Activated naive CD8-positive, alpha-beta T cell (primary cell): ENCODE measurements at regions not wholly inside any gene's neighbourhood (a gene's known extent, or its start where the extent isn't known, plus 50 kb on each side); places are given as distances from the start of the nearest gene placed in this dataset.

Source experiments
- H3K27ac Mint-ChIP-seq: one replicate; pipeline ENCODE4 v1.8.0; 2021; ENCODE audit warnings: mixed read lengths
- H3K27me3 Mint-ChIP-seq: one replicate; pipeline ENCODE4 v1.8.0; 2021; ENCODE audit warnings: mixed read lengths
- H3K36me3 Mint-ChIP-seq: one replicate; pipeline ENCODE4 v1.8.0; 2021; ENCODE audit warnings: mixed read lengths
- H3K4me1 Mint-ChIP-seq: one replicate; pipeline ENCODE4 v1.8.0; 2021; ENCODE audit warnings: low read depth, mixed read lengths
- H3K4me3 Mint-ChIP-seq: one replicate; pipeline ENCODE4 v1.8.0; 2021; ENCODE audit warnings: mild to moderate bottlenecking, mixed read lengths
- H3K9me3 Mint-ChIP-seq: one replicate; pipeline ENCODE4 v1.8.0; 2021; ENCODE audit warnings: low read depth, mixed read lengths

- no peak overlapping the region for H3K27ac Mint-ChIP-seq
- H3K9me3 Mint-ChIP-seq, result no peaks in the 10 kb centered on the region
- H3K36me3 Mint-ChIP-seq, result no peaks in the 10 kb centered on the region
- H3K27me3 Mint-ChIP-seq, result no peaks in the 10 kb centered on the region
- H3K4me3 Mint-ChIP-seq, result no peak overlapping the region
- peaks cover 4% of the 10 kb centered on the region for H3K4me1 Mint-ChIP-seq
Observed at GRCh38 chr4:153127760-153128494, 76.3 kb upstream of the TRIM2 start.

GRCh38 chr4:153131596-153131995 is 72.6 kb upstream of the TRIM2 start:
- no peak overlapping the region for H3K4me3 Mint-ChIP-seq
- H3K36me3 Mint-ChIP-seq, result no peaks in the 10 kb centered on the region
- H3K4me1 Mint-ChIP-seq, result peaks cover 11% of the 10 kb centered on the region

GRCh38 chr4:153137159-153137558 is 67.1 kb upstream of the TRIM2 start:
- H3K27me3 Mint-ChIP-seq, result peaks cover 2% of the 10 kb centered on the region
- no peak overlapping the region for H3K4me3 Mint-ChIP-seq
- H3K9me3 Mint-ChIP-seq, result no peaks in the 10 kb centered on the region
- H3K4me1 Mint-ChIP-seq, result peaks cover 7% of the 10 kb centered on the region
- H3K36me3 Mint-ChIP-seq, result no peaks in the 10 kb centered on the region
- H3K27ac Mint-ChIP-seq, result no peak overlapping the region

More at GRCh38 chr4:153131596-153131995, 72.6 kb upstream of the TRIM2 start:
- Mint-ChIP-seq H3K27ac (no peak overlapping the region), H3K9me3 (no peaks in the 10 kb centered on the region), H3K27me3 (peaks cover 2% of the 10 kb centered on the region)

DNA sequence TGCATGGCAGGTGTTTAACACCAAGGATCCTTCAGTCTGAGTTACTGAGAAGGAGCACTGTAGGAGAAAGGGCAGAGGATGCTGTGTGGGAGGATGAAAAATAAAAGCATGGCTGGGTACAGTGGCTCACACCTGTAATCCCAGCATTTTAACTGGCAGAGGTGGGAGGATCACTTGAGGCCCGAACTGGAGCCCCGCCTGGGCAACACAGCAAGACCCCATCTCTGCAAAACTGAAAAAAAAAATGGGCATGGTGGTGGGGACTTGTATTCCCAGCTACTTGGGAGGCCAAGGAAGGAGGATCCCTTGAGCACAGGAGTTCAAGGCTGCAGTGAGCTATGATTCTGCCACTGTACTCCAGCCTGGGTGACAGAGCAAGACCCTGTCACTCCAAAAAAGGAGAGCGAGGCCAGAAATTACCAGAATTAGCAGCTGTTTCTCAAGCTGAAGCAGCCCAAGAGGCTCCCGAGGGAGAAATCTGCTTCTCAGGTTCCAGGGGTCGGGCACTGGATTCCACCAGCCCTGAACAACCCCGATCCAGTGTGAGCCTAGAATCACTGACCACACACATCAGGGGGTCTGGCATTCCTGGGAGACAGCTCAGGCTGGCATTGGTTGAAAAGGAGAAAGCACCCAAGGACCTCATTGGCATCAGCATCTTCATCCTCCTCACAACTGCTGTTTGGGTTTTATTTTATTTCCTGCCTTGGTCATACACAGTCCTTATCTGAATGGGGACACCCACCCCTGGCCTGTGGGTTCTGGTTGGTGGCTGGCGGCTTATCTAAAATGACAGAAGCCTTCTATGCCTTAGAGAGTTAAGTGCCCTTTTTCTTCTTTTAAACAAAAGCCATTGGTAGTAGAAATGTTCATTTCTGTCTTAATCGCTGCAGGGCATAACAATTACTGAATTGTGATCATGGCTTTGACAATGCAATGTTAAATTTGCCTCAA is 66.3 kb upstream of the TRIM2 start:
- H3K27me3 Mint-ChIP-seq, result peaks cover 2% of the 10 kb centered on the region
- H3K36me3 Mint-ChIP-seq, result no peaks in the 10 kb centered on the region
- H3K4me3 Mint-ChIP-seq, result no peak overlapping the region
- no peaks in the 10 kb centered on the region for H3K9me3 Mint-ChIP-seq
- no peak overlapping the region for H3K27ac Mint-ChIP-seq
- peaks cover 7% of the 10 kb centered on the region for H3K4me1 Mint-ChIP-seq

DNA sequence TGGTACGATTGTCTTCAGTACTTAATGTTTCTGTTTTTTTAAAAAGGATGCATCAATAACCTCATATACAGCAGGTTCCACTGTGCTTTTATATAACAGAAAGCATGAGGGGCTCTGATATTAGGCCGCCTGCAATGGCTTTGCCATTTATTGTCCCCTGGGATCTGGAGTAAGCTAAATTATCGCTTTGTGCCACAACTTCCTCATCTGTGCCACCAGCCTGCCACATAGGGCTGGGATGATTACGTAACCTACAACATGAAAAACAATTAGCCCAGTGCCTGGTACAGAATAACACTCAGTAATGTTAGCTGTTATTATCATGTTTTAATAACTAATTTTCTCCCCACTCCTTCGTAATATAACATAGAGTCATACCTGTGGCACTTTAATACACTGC is 65.5 kb upstream of the TRIM2 start:
- Mint-ChIP-seq H3K4me1 (peaks cover 7% of the 10 kb centered on the region), H3K9me3 (no peaks in the 10 kb centered on the region), H3K27ac (no peak overlapping the region), H3K27me3 (peaks cover 2% of the 10 kb centered on the region), H3K4me3 (no peak overlapping the region), H3K36me3 (no peaks in the 10 kb centered on the region)

DNA sequence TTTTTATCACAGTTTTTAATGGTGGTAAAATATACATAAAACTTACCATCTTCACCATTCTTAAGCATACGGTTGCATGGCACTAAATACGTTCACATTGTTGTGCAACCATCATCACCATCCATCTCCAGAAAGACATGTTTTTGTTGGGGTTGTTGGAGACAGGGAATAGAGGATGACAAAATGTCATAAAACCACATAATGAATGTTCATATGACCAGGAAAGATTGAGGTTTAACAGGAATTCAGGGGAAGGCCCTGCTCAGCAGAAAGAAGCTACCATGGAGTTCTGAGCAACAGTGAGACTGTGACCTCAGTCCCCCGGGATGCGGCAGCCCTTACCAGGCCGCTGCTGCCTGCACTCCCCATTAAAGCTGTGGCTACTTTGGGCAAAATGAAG is 63.9 kb upstream of the TRIM2 start:
- H3K9me3 Mint-ChIP-seq, result no peaks in the 10 kb centered on the region
- H3K27me3 Mint-ChIP-seq, result peaks cover 2% of the 10 kb centered on the region
- no peaks in the 10 kb centered on the region for H3K4me1 Mint-ChIP-seq
- H3K27ac Mint-ChIP-seq, result no peak overlapping the region
- no peaks in the 10 kb centered on the region for H3K36me3 Mint-ChIP-seq
- no peak overlapping the region for H3K4me3 Mint-ChIP-seq

DNA sequence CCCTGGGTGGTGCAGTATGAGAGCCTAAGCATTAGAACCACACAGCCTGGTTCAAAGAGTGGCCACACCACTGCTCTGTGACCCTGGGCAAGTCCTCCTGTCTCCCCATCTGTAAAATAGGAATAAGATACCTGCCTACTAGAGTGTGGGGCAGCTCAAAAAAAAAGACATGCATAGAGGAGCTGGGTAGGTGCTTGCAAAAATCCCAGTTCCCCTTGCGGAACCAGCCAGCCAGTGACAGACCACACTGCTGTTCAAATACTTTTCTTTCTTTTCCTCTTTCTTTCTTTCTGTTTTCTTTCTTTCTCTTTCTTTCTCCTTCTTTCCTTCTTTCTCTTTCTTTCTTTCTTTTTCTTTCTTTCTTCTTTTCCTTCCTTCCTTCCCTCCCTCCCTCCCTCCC is 63.0 kb upstream of the TRIM2 start:
- Mint-ChIP-seq H3K27me3 (peaks cover 2% of the 10 kb centered on the region), H3K9me3 (no peaks in the 10 kb centered on the region), H3K4me3 (no peak overlapping the region), H3K4me1 (no peaks in the 10 kb centered on the region), H3K27ac (no peak overlapping the region), H3K36me3 (no peaks in the 10 kb centered on the region)

- Mint-ChIP-seq H3K27me3 (no peaks in the 10 kb centered on the region), H3K9me3 (no peaks in the 10 kb centered on the region), H3K27ac (no peak overlapping the region), H3K4me1 (no peaks in the 10 kb centered on the region), H3K36me3 (no peaks in the 10 kb centered on the region), H3K4me3 (no peak overlapping the region)
Observed at GRCh38 chr4:153142700-153143438, 61.4 kb upstream of the TRIM2 start.

GRCh38 chr4:153143527-153144348 is 60.5 kb upstream of the TRIM2 start:
- Mint-ChIP-seq H3K36me3 (no peaks in the 10 kb centered on the region), H3K4me1 (no peaks in the 10 kb centered on the region), H3K9me3 (no peaks in the 10 kb centered on the region), H3K4me3 (no peak overlapping the region), H3K27me3 (no peaks in the 10 kb centered on the region), H3K27ac (no peak overlapping the region)

DNA sequence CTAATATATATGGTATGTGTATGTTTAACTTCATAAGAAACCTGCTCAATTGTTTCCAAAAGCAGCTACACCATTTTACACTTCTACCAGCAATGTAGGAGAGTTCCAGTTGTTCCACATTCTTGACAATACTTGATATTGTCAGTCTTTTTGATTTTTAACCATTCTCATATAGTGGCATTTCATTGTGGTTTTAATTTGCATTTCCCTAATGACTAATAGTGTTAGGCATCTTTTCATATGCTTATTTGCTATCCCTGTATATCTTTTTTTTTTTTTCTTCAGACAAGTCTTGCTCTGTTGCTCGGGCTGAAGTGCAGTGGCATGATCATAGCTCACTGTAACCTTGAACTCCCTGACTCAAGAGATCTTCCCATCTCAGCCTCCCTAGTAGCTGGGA is 58.2 kb upstream of the TRIM2 start:
- H3K27ac Mint-ChIP-seq, result no peak overlapping the region
- H3K4me1 Mint-ChIP-seq, result no peaks in the 10 kb centered on the region
- H3K4me3 Mint-ChIP-seq, result no peak overlapping the region
- H3K36me3 Mint-ChIP-seq, result no peaks in the 10 kb centered on the region
- no peaks in the 10 kb centered on the region for H3K9me3 Mint-ChIP-seq
- no peaks in the 10 kb centered on the region for H3K27me3 Mint-ChIP-seq

- no peak overlapping the region for H3K27ac Mint-ChIP-seq
- peaks cover 3% of the 10 kb centered on the region for H3K4me1 Mint-ChIP-seq
- H3K9me3 Mint-ChIP-seq, result no peaks in the 10 kb centered on the region
- H3K27me3 Mint-ChIP-seq, result no peaks in the 10 kb centered on the region
- no peaks in the 10 kb centered on the region for H3K36me3 Mint-ChIP-seq
- H3K4me3 Mint-ChIP-seq, result no peak overlapping the region
Observed at GRCh38 chr4:153146961-153147360, 57.3 kb upstream of the TRIM2 start.

DNA sequence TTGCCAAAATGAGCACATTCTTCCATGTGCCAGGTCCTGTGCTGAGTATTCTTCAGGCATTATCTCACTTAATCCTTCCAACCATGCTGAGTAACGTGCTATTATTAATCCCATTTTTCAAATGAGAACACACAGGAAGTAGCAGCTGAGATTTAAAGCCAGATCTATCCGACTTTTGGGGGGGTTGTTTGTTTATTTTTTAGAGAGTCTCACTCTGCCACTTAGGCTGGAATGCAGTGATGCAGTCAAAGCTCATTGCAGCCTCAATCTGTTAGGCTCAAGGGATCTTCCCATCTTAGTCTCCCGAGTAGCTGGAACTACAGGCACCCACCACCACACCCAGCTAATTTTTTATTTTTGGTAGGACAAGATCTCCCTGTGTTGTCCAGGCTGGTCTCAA is 55.5 kb upstream of the TRIM2 start:
- H3K36me3 Mint-ChIP-seq, result no peaks in the 10 kb centered on the region
- H3K27ac Mint-ChIP-seq, result no peak overlapping the region
- no peaks in the 10 kb centered on the region for H3K9me3 Mint-ChIP-seq
- peaks cover 15% of the 10 kb centered on the region for H3K4me1 Mint-ChIP-seq
- H3K27me3 Mint-ChIP-seq, result no peaks in the 10 kb centered on the region
- no peak overlapping the region for H3K4me3 Mint-ChIP-seq

DNA sequence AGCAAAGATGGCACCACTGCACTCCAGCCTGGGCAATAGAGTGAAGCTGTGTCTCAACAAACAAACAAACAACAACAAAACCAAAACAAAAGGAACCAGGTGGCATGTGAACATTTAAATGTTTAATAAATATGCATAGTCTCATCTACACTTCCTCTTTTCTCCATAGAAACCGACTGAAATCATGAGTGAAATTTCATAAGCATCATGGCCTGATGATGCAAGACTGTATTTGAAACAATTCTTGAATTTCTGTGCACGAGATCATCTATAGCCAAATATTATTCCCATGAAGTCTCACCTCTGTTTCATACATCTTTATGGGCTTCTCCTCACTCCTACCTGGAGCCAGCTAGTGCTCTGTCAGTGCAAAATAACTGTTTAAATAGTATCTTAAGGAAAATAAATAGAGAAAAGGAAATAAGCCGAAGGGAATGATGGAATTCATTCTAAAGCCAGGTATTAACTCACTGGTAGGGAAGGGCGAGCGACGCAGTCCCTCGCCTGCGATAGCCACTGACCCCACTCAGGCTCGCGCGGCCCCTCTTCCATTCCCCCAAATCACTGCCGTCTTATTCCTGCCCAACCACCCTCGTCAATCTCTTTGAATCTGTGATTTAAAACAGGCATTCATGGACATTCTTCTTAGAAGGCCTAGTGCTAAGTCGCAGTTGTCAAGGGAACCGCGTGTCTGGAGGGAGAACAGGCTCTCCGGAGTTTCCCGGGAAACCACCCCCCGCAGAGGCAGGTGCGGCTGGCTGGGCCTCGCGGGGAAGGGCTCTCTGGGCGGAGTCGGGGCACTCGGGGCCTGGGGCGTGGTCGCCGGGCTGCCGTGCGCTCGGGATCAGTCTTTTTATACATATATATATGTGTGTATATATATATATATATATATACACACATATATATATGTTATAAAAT is 52.4 kb upstream of the TRIM2 start:
- H3K27ac Mint-ChIP-seq, result no peak overlapping the region
- no peaks in the 10 kb centered on the region for H3K36me3 Mint-ChIP-seq
- no peaks in the 10 kb centered on the region for H3K9me3 Mint-ChIP-seq
- H3K4me3 Mint-ChIP-seq, result peak overlapping the region; percentile 9
- no peaks in the 10 kb centered on the region for H3K27me3 Mint-ChIP-seq
- H3K4me1 Mint-ChIP-seq, result peaks cover 30% of the 10 kb centered on the region
